Stomach (tissue), 4 donors: ENCODE measurements at regions not wholly inside any gene's neighbourhood (a gene's known extent, or its start where the extent isn't known, plus 50 kb on each side); places are given as distances from the start of the nearest gene placed in this dataset.
"Not testable (repeated sequence)": the region's sequence is repeated elsewhere in the genome, so short reads cannot be mapped to it uniquely, and the experiment has no call there.

Experiments
- POLR2AphosphoS5 ChIP-seq, 3 donors: sonication (generic); formaldehyde crosslinking; IDR thresholded peaks; one replicate each; pipeline ENCODE4 v1.6.1; 2016; ENCODE audit warnings: antibody characterized with exemption in 3 of 3
- TF ChIP-seq, protein P1 (sequence below), 7 experiments: fragments of 450-650 bp in 4 of 7; fragments of 200-600 bp in 3 of 7; sonication (generic) in 3 of 7; IDR thresholded peaks; one replicate each; pipeline ENCODE4 v1.5.1; 2016 to 2019; ENCODE audit warnings: antibody characterized with exemption in 7 of 7, control low read depth in 2 of 7, mild to moderate bottlenecking in 1 of 7

GRCh38 chr1:149157409-149157808, 54.1 kb upstream of the NBPF9 start:
- TF ChIP-seq, protein P1, sequence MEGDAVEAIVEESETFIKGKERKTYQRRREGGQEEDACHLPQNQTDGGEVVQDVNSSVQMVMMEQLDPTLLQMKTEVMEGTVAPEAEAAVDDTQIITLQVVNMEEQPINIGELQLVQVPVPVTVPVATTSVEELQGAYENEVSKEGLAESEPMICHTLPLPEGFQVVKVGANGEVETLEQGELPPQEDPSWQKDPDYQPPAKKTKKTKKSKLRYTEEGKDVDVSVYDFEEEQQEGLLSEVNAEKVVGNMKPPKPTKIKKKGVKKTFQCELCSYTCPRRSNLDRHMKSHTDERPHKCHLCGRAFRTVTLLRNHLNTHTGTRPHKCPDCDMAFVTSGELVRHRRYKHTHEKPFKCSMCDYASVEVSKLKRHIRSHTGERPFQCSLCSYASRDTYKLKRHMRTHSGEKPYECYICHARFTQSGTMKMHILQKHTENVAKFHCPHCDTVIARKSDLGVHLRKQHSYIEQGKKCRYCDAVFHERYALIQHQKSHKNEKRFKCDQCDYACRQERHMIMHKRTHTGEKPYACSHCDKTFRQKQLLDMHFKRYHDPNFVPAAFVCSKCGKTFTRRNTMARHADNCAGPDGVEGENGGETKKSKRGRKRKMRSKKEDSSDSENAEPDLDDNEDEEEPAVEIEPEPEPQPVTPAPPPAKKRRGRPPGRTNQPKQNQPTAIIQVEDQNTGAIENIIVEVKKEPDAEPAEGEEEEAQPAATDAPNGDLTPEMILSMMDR (IDR thresholded peaks at IDR 0.05): not testable (repeated sequence)
- TF ChIP-seq POLR2AphosphoS5 (IDR thresholded peaks at IDR 0.05): not testable (repeated sequence)
